Fibroblast of lung (primary cell): ENCODE measurements at regions not wholly inside any gene's neighbourhood (a gene's known extent, or its start where the extent isn't known, plus 50 kb on each side); places are given as distances from the start of the nearest gene placed in this dataset.

Experiments used
- EZH2 ChIP-seq: IDR thresholded peaks from 2 replicates; pipeline ENCODE4 v1.5.1; 2012; ENCODE audit warnings: low read length, control low read depth, mild to moderate bottlenecking; ENCODE audit errors: missing control alignments
- TF ChIP-seq, protein P1 (sequence below), 2 donors: IDR thresholded peaks in 1 of 2; conservative IDR thresholded peaks in 1 of 2; 1 replicate in 1 of 2; 2 replicates in 1 of 2; pipeline ENCODE4 v1.5.1; 2011 to 2012; ENCODE audit warnings: low read length in 2 of 2, control low read depth in 1 of 2, inconsistent platforms in 1 of 2, low read depth in 1 of 2, mild to moderate bottlenecking in 1 of 2

DNA sequence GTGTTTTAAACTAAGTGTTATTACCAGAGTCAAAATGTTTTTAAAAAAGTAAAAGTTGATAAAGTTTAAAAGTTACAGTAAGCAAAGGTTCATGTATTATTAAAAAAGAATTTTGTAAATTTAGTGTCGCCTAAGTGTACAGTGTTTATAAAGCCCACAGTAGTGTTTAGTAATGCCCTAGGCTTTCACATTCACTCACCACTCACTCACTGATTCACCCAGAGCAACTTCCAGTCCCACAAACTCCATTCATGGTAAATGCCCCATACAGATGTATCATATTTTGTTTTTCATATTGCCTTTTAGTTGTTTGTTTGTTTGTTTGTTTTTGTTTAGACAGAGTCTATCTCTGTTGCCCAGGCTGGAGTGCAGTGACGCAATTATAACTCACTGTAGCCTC is 353.8 kb upstream of the PTBP2 start:
- TF ChIP-seq, protein P1, sequence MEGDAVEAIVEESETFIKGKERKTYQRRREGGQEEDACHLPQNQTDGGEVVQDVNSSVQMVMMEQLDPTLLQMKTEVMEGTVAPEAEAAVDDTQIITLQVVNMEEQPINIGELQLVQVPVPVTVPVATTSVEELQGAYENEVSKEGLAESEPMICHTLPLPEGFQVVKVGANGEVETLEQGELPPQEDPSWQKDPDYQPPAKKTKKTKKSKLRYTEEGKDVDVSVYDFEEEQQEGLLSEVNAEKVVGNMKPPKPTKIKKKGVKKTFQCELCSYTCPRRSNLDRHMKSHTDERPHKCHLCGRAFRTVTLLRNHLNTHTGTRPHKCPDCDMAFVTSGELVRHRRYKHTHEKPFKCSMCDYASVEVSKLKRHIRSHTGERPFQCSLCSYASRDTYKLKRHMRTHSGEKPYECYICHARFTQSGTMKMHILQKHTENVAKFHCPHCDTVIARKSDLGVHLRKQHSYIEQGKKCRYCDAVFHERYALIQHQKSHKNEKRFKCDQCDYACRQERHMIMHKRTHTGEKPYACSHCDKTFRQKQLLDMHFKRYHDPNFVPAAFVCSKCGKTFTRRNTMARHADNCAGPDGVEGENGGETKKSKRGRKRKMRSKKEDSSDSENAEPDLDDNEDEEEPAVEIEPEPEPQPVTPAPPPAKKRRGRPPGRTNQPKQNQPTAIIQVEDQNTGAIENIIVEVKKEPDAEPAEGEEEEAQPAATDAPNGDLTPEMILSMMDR (conservative IDR thresholded peaks at IDR 0.05 in 1 of 2, IDR thresholded peaks at IDR 0.05 in 1 of 2; ENCODE audit: low read depth in 1 of 2, low read length in 2 of 2), result no peak
- TF ChIP-seq EZH2, result no peak
